ENCODE measurements at regions not wholly inside any gene's neighbourhood (a gene's known extent, or its start where the extent isn't known, plus 50 kb on each side); places are given as distances from the start of the nearest gene placed in this dataset.
"Not testable (repeated sequence)": the region's sequence is repeated elsewhere in the genome, so short reads cannot be mapped to it uniquely, and the experiment has no call there.

- TF ChIP-seq EZH2phosphoT487 (IDR thresholded peaks at IDR 0.05; ENCODE audit: low read depth); CTCF (IDR thresholded peaks at IDR 0.05; ENCODE audit: low read depth, low read length): not testable (repeated sequence)
Measured at GRCh38 chr5:21571196-21571595, 1281.9 kb downstream of the CDH12 start.
